Activated T-helper 1 cell treated with anti-CD3 and anti-CD28 coated beads, Interleukin-12 subunit alpha, Interleukin-12 subunit beta, Interleukin-2, Interleukin-4 antibody, amounts not matched to agents 30 ng/mL and 10 ng/mL and 1 ng/mL, durations not matched to agents 14 hours and 24 hours and 36 hours (primary cell): ENCODE measurements at regions not wholly inside any gene's neighbourhood (a gene's known extent, or its start where the extent isn't known, plus 50 kb on each side); places are given as distances from the start of the nearest gene placed in this dataset.
A peak's percentile ranks its signal among the peaks of the same experiment; 100 is the strongest.

Experiments
- DNase-seq: peaks from one replicate; pipeline ENCODE4 v3.0.0; 2021; ENCODE audit warnings: low spot score
- H3K27ac Mint-ChIP-seq: one replicate; pipeline ENCODE4 v1.8.0; 2021; ENCODE audit warnings: mild to moderate bottlenecking, mixed read lengths
- H3K27me3 Mint-ChIP-seq: one replicate; pipeline ENCODE4 v1.8.0; 2022; ENCODE audit warnings: mild to moderate bottlenecking, moderate library complexity, mixed read lengths; ENCODE audit not compliant: insufficient read depth
- H3K36me3 Mint-ChIP-seq: one replicate; pipeline ENCODE4 v1.8.0; 2021; ENCODE audit warnings: low read depth, mixed read lengths
- H3K4me1 Mint-ChIP-seq: one replicate; pipeline ENCODE4 v1.8.0; 2021; ENCODE audit warnings: low read depth, mixed read lengths
- H3K4me3 Mint-ChIP-seq: one replicate; pipeline ENCODE4 v1.8.0; 2021; ENCODE audit warnings: mild to moderate bottlenecking, moderate library complexity, mixed read lengths
- H3K9me3 Mint-ChIP-seq: one replicate; pipeline ENCODE4 v1.8.0; 2021; ENCODE audit warnings: mixed read lengths
- intact Hi-C: fragments of 100-400 bp; cut with micrococcal nuclease; formaldehyde crosslinking; loops from one replicate; pipeline ENCODE4 v1.15.1; 2024

DNA sequence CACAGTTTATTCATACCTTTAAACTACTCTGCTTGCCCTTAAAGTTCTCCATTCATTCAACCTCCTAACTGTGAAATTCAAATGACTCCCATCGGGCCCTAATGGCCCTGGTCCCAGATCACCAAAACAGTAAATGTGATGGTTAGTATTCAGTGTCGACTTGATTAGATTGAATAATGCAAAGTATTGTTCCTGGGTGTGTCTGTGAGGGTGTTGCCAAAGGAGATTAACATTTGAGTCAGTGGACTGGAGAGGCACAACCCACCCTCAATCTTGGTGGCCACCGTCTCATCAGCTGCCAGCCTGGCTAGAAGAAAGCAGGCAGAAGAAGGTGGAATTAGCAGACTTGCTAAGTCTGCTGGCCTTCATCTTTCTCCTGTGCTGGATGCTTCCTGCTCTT, 80.1 kb upstream of the PLXNA4 start:
- peaks cover 7% of the 10 kb centered on the region for H3K36me3 Mint-ChIP-seq
- H3K4me1 Mint-ChIP-seq: peaks cover 46% of the 10 kb centered on the region
- no peak overlapping the region for H3K4me3 Mint-ChIP-seq
- H3K27ac Mint-ChIP-seq: no peak overlapping the region
- no peak for DNase-seq
- H3K9me3 Mint-ChIP-seq: peaks cover 13% of the 10 kb centered on the region
- peaks cover 4% of the 10 kb centered on the region for H3K27me3 Mint-ChIP-seq
- intact Hi-C loops: no loop called here

GRCh38 chr7:132655131-132655727, 79.0 kb upstream of the PLXNA4 start:
- Mint-ChIP-seq H3K27ac (peak overlapping the region; percentile 90), H3K4me1 (peaks cover 46% of the 10 kb centered on the region), H3K27me3 (peaks cover 4% of the 10 kb centered on the region), H3K4me3 (peak overlapping the region; percentile 79), H3K9me3 (peaks cover 16% of the 10 kb centered on the region), H3K36me3 (peaks cover 7% of the 10 kb centered on the region)
- peak; percentile 53 for DNase-seq
- intact Hi-C loops: loop anchor here (1.0 to 2.0 kb wide), 2 partner anchors 11 to 426 kb away; no protein-coding TSS in a partner anchor

GRCh38 chr7:132654150-132654549, 77.9 kb upstream of the PLXNA4 start:
- Mint-ChIP-seq H3K27me3 (peaks cover 4% of the 10 kb centered on the region), H3K9me3 (peaks cover 16% of the 10 kb centered on the region), H3K4me1 (peaks cover 39% of the 10 kb centered on the region), H3K4me3 (peak overlapping the region; percentile 45), H3K27ac (peak overlapping the region; percentile 75), H3K36me3 (peaks cover 7% of the 10 kb centered on the region)
- intact Hi-C loops: loop anchor here (2.0 kb wide), 1 partner anchor 427 kb away; no protein-coding TSS in a partner anchor
- DNase-seq: no peak

- Mint-ChIP-seq H3K9me3 (peaks cover 14% of the 10 kb centered on the region), H3K4me1 (peaks cover 39% of the 10 kb centered on the region), H3K27ac (no peak overlapping the region), H3K36me3 (peaks cover 7% of the 10 kb centered on the region), H3K4me3 (no peak overlapping the region), H3K27me3 (peaks cover 4% of the 10 kb centered on the region)
- intact Hi-C loops: no loop called here
- DNase-seq: no peak
These were observed 77.2 kb upstream of the PLXNA4 start for GRCh38 chr7:132653366-132653930.

GRCh38 chr7:132652507-132652906, 76.2 kb upstream of the PLXNA4 start:
- intact Hi-C loops: no loop called here
- H3K4me3 Mint-ChIP-seq: no peak overlapping the region
- peaks cover 11% of the 10 kb centered on the region for H3K9me3 Mint-ChIP-seq
- H3K27ac Mint-ChIP-seq: no peak overlapping the region
- DNase-seq: no peak
- H3K27me3 Mint-ChIP-seq: peaks cover 4% of the 10 kb centered on the region
- peaks cover 7% of the 10 kb centered on the region for H3K36me3 Mint-ChIP-seq
- H3K4me1 Mint-ChIP-seq: peaks cover 35% of the 10 kb centered on the region

GRCh38 chr7:132650498-132650897, 74.2 kb upstream of the PLXNA4 start:
- DNase-seq: no peak
- Mint-ChIP-seq H3K36me3 (peaks cover 4% of the 10 kb centered on the region), H3K4me1 (peaks cover 18% of the 10 kb centered on the region), H3K27ac (no peak overlapping the region), H3K27me3 (no peaks in the 10 kb centered on the region), H3K4me3 (no peak overlapping the region), H3K9me3 (peaks cover 11% of the 10 kb centered on the region)
- intact Hi-C loops: no loop called here

- Mint-ChIP-seq H3K4me1 (no peaks in the 10 kb centered on the region), H3K9me3 (peaks cover 7% of the 10 kb centered on the region), H3K27ac (no peak overlapping the region), H3K36me3 (no peaks in the 10 kb centered on the region), H3K4me3 (no peak overlapping the region), H3K27me3 (peaks cover 1% of the 10 kb centered on the region)
- intact Hi-C loops: no loop called here
- DNase-seq: no peak
These were observed 71.0 kb upstream of the PLXNA4 start for GRCh38 chr7:132647311-132647710.

DNA sequence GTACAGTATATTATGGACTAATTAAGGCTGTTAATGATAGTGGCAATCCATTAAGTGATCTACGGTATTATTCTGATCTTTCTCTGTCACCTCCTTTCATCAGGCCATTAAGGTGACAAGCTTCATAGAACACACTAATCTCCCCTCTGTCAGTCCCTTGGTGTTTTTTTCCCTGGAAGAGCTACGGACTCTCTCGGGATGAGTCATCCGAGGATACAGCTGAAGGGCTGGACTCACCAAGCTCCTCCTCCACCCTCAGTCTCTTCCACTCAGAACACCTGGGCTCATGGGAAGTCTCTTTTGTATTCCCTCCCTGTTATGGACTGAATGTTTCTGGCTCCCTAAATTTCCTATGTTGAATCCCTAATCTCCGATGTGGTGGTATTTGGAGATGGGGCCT, 69.8 kb upstream of the PLXNA4 start:
- Mint-ChIP-seq H3K27me3 (peaks cover 2% of the 10 kb centered on the region), H3K27ac (no peak overlapping the region), H3K4me1 (no peaks in the 10 kb centered on the region), H3K4me3 (no peak overlapping the region), H3K36me3 (no peaks in the 10 kb centered on the region), H3K9me3 (no peaks in the 10 kb centered on the region)
- intact Hi-C loops: no loop called here
- no peak for DNase-seq

GRCh38 chr7:132643302-132643701, 67.0 kb upstream of the PLXNA4 start:
- Mint-ChIP-seq H3K27me3 (peaks cover 2% of the 10 kb centered on the region), H3K27ac (no peak overlapping the region), H3K4me1 (no peaks in the 10 kb centered on the region), H3K9me3 (no peaks in the 10 kb centered on the region), H3K4me3 (no peak overlapping the region), H3K36me3 (no peaks in the 10 kb centered on the region)
- intact Hi-C loops: no loop called here
- DNase-seq: no peak

DNA sequence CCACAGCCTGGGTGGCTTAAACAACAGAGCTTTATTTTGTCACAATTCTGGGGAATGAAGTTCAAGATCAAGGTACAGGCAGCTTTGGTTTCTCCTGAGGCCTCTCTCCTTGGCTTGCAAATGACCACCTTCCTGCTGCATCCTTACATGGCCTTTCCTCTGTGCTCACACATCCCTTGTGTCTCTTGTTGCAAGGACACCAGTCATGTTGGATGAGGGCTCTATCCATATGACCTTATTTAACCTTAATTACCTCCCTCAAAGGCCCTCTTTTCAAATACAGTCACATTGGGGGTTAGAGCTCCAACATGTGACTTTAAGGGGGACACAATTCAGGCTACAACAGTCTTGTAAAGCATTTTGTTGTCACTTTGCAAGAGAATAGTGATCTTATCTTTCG, 65.0 kb upstream of the PLXNA4 start:
- Mint-ChIP-seq H3K36me3 (no peaks in the 10 kb centered on the region), H3K27ac (no peak overlapping the region), H3K9me3 (no peaks in the 10 kb centered on the region), H3K4me1 (no peaks in the 10 kb centered on the region), H3K4me3 (no peak overlapping the region), H3K27me3 (peaks cover 4% of the 10 kb centered on the region)
- intact Hi-C loops: no loop called here
- DNase-seq: no peak

- no peak for DNase-seq
- Mint-ChIP-seq H3K9me3 (no peaks in the 10 kb centered on the region), H3K27me3 (peaks cover 4% of the 10 kb centered on the region), H3K4me1 (no peaks in the 10 kb centered on the region), H3K36me3 (no peaks in the 10 kb centered on the region), H3K27ac (no peak overlapping the region), H3K4me3 (no peak overlapping the region)
- intact Hi-C loops: no loop called here
These were observed 63.7 kb upstream of the PLXNA4 start for GRCh38 chr7:132639983-132640382.

- Mint-ChIP-seq H3K4me3 (no peak overlapping the region), H3K9me3 (no peaks in the 10 kb centered on the region), H3K4me1 (no peaks in the 10 kb centered on the region), H3K36me3 (no peaks in the 10 kb centered on the region), H3K27me3 (peaks cover 4% of the 10 kb centered on the region), H3K27ac (no peak overlapping the region)
- no peak for DNase-seq
- intact Hi-C loops: no loop called here
These were observed 61.7 kb upstream of the PLXNA4 start for GRCh38 chr7:132638000-132638399.

DNA sequence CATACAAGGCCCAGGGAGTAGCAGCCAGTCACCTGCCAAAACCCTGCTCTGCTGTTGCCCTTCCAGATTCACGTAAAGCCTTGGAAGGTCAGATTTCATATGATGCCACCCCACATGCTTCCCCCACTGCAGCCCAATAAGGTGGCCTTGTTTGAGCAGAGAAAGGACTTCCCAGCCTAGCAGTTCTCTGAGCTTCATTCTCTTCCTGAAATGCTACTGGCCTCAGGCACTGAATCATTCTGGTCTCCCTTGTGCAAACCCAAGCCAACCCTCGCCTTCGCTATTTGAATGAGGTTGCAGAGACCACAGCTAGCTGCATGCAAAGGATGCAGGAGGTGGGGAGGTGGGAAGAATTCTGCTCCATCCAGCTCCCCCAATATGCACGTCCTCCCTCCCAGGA, 60.3 kb upstream of the PLXNA4 start:
- intact Hi-C loops: no loop called here
- no peaks in the 10 kb centered on the region for H3K4me1 Mint-ChIP-seq
- DNase-seq: no peak
- no peak overlapping the region for H3K4me3 Mint-ChIP-seq
- peaks cover 1% of the 10 kb centered on the region for H3K27me3 Mint-ChIP-seq
- no peaks in the 10 kb centered on the region for H3K36me3 Mint-ChIP-seq
- H3K9me3 Mint-ChIP-seq: no peaks in the 10 kb centered on the region
- no peak overlapping the region for H3K27ac Mint-ChIP-seq

- Mint-ChIP-seq H3K4me1 (no peaks in the 10 kb centered on the region), H3K27ac (no peak overlapping the region), H3K4me3 (no peak overlapping the region), H3K27me3 (peaks cover 1% of the 10 kb centered on the region), H3K36me3 (no peaks in the 10 kb centered on the region), H3K9me3 (no peaks in the 10 kb centered on the region)
- intact Hi-C loops: no loop called here
- DNase-seq: no peak
These were observed 58.9 kb upstream of the PLXNA4 start for GRCh38 chr7:132635127-132635526.
